H9 (cell line): ENCODE measurements at regions not wholly inside any gene's neighbourhood (a gene's known extent, or its start where the extent isn't known, plus 50 kb on each side); places are given as distances from the start of the nearest gene placed in this dataset.

Experiments
- DNase-seq: peaks from one replicate; pipeline ENCODE4 v3.0.0-alpha.2; 2017
- H2AFZ ChIP-seq: one replicate; pipeline ENCODE4 v1.6.1; 2013; ENCODE audit warnings: mild to moderate bottlenecking, low read length, control low read depth, moderate library complexity
- H2AK5ac ChIP-seq: 2 replicates; pipeline ENCODE4 v1.6.1; 2013; ENCODE audit warnings: low read length, control low read depth, mixed read lengths; ENCODE audit not compliant: insufficient read length
- H2BK120ac ChIP-seq: one replicate; pipeline ENCODE4 v1.6.1; 2013; ENCODE audit warnings: low read depth, mild to moderate bottlenecking, low read length, control low read depth, inconsistent platforms; ENCODE audit not compliant: poor library complexity, severe bottlenecking
- H2BK12ac ChIP-seq: 2 replicates; pipeline ENCODE4 v1.6.1; 2013; ENCODE audit warnings: low read length, control low read depth, mixed read lengths, low read depth; ENCODE audit not compliant: insufficient read length
- H2BK15ac ChIP-seq: 2 replicates; pipeline ENCODE4 v1.6.1; 2013; ENCODE audit warnings: low read depth, low read length, control low read depth
- H2BK20ac ChIP-seq: one replicate; pipeline ENCODE4 v1.6.1; 2013; ENCODE audit warnings: low read depth, mild to moderate bottlenecking, low read length, control low read depth, inconsistent platforms; ENCODE audit not compliant: poor library complexity, severe bottlenecking
- H2BK5ac ChIP-seq: 2 replicates; pipeline ENCODE4 v1.6.1; 2013; ENCODE audit warnings: low read length, control low read depth, mixed read lengths; ENCODE audit not compliant: insufficient read length
- H3K14ac ChIP-seq: 2 replicates; pipeline ENCODE4 v1.6.1; 2013; ENCODE audit warnings: low read length, control low read depth; ENCODE audit not compliant: insufficient read depth
- H3K18ac ChIP-seq: 2 replicates; pipeline ENCODE4 v1.6.1; 2013; ENCODE audit warnings: low read depth, mild to moderate bottlenecking, mixed read lengths, low read length, control low read depth; ENCODE audit not compliant: insufficient read length
- H3K23ac ChIP-seq: 2 replicates; pipeline ENCODE4 v1.6.1; 2013; ENCODE audit warnings: low read length, control low read depth, mixed read lengths, low read depth; ENCODE audit not compliant: insufficient read length
- H3K23me2 ChIP-seq: 2 replicates; pipeline ENCODE4 v1.6.1; 2013; ENCODE audit warnings: low read depth, mild to moderate bottlenecking, mixed read lengths, low read length, control low read depth; ENCODE audit not compliant: insufficient read length, poor library complexity, severe bottlenecking
- H3K27ac ChIP-seq: 2 replicates; pipeline ENCODE4 v1.5.1; 2013; ENCODE audit warnings: low read length, control low read depth, mixed read lengths, low read depth; ENCODE audit not compliant: insufficient read length
- H3K27me3 ChIP-seq: 2 replicates; pipeline ENCODE4 v1.6.1; 2013; ENCODE audit warnings: low read length, control low read depth, inconsistent platforms; ENCODE audit not compliant: insufficient read depth
- H3K4ac ChIP-seq: 2 replicates; pipeline ENCODE4 v1.6.1; 2013; ENCODE audit warnings: low read depth, mild to moderate bottlenecking, control low read depth, inconsistent platforms, low read length, moderate library complexity
- H3K4me1 ChIP-seq: 2 replicates; pipeline ENCODE4 v1.6.1; 2013; ENCODE audit warnings: low read length, control low read depth, inconsistent platforms; ENCODE audit not compliant: insufficient read depth
- H3K4me2 ChIP-seq: 2 replicates; pipeline ENCODE4 v1.6.1; 2013; ENCODE audit warnings: low read length, control low read depth, mixed read lengths; ENCODE audit not compliant: insufficient read length, insufficient read depth
- H3K56ac ChIP-seq: 2 replicates; pipeline ENCODE4 v1.6.1; 2013; ENCODE audit warnings: low read depth, mild to moderate bottlenecking, mixed read lengths, low read length, control low read depth; ENCODE audit not compliant: insufficient read length
- H3K79me1 ChIP-seq: 2 replicates; pipeline ENCODE4 v1.6.1; 2013; ENCODE audit warnings: low read depth, mild to moderate bottlenecking, moderate library complexity, low read length, control low read depth, inconsistent platforms; ENCODE audit not compliant: insufficient read depth, poor library complexity, severe bottlenecking
- H3K79me2 ChIP-seq: 2 replicates; pipeline ENCODE4 v1.6.1; 2013; ENCODE audit warnings: low read length, control low read depth, inconsistent platforms; ENCODE audit not compliant: insufficient read depth
- H3K9ac ChIP-seq: 2 replicates; pipeline ENCODE4 v1.6.1; 2013; ENCODE audit warnings: low read length, control low read depth, mixed read lengths; ENCODE audit not compliant: insufficient read length; ENCODE audit errors: extremely low read depth
- H3K9me3 ChIP-seq: one replicate; pipeline ENCODE4 v1.6.1; 2013; ENCODE audit warnings: low read depth, low read length, inconsistent platforms; ENCODE audit not compliant: control insufficient read depth
- H3T11ph ChIP-seq: one replicate; pipeline ENCODE4 v1.6.1; 2013; ENCODE audit warnings: mild to moderate bottlenecking, low read length, control low read depth, inconsistent platforms
- H4K20me1 ChIP-seq: one replicate; pipeline ENCODE4 v1.6.1; 2013; ENCODE audit not compliant: control insufficient read depth, insufficient read length, insufficient read depth
- H4K5ac ChIP-seq: 2 replicates; pipeline ENCODE4 v1.6.1; 2013; ENCODE audit warnings: low read depth, mild to moderate bottlenecking, mixed read lengths, low read length, control low read depth; ENCODE audit not compliant: insufficient read length
- H4K8ac ChIP-seq: replicated peaks from 2 replicates; pipeline ENCODE4 v1.6.1; 2013; ENCODE audit warnings: low read length, control low read depth, mixed read lengths, low read depth; ENCODE audit not compliant: insufficient read length
- H4K91ac ChIP-seq: 2 replicates; pipeline ENCODE4 v1.6.1; 2013; ENCODE audit warnings: low read depth, mild to moderate bottlenecking, moderate library complexity, mixed read lengths, low read length, control low read depth; ENCODE audit not compliant: insufficient read length
- H3K27ac Mint-ChIP-seq, 3 experiments: 2 replicates in 2 of 3; 3 replicates in 1 of 3; pipeline ENCODE4 v1.8.0; 2020 to 2021; ENCODE audit warnings: mixed read lengths in 3 of 3, mild to moderate bottlenecking in 1 of 3, moderate library complexity in 1 of 3
- H3K27me3 Mint-ChIP-seq: 2 replicates; pipeline ENCODE4 v1.8.0; 2021; ENCODE audit warnings: low read depth, mild to moderate bottlenecking, moderate library complexity, mixed read lengths
- H3K36me3 Mint-ChIP-seq, 3 experiments: 2 replicates in 2 of 3; 3 replicates in 1 of 3; pipeline ENCODE4 v1.8.0; 2020 to 2021; ENCODE audit warnings: low read depth in 3 of 3, mixed read lengths in 3 of 3; ENCODE audit not compliant: insufficient read depth in 1 of 3
- H3K4me1 Mint-ChIP-seq, 2 experiments: 2 replicates each; pipeline ENCODE4 v1.8.0; 2020; ENCODE audit warnings: mixed read lengths in 2 of 2
- H3K4me3 Mint-ChIP-seq, 2 experiments: 2 replicates in 1 of 2; 3 replicates in 1 of 2; pipeline ENCODE4 v1.8.0; 2020 to 2021; ENCODE audit warnings: mild to moderate bottlenecking in 2 of 2, mixed read lengths in 2 of 2, moderate library complexity in 1 of 2
- H3K9me3 Mint-ChIP-seq, 2 experiments: 2 replicates in 1 of 2; 3 replicates in 1 of 2; pipeline ENCODE4 v1.8.0; 2020; ENCODE audit warnings: mild to moderate bottlenecking in 2 of 2, mixed read lengths in 2 of 2, moderate library complexity in 1 of 2
- CTCF ChIP-seq: fragments of 200-600 bp; sonication (generic); conservative IDR thresholded peaks from 3 replicates; pipeline ENCODE4 v1.8.0; 2021; ENCODE audit warnings: antibody characterized with exemption, mild to moderate bottlenecking
- WGBS: extraction: QIAGEN DNeasy Blood & Tissue Kit; methylation state at CpG from one replicate; pipeline ENCODE4 v1.1.7; 2013; ENCODE audit warnings: missing lambda C conversion rate, low lambda C conversion rate, mixed read lengths; ENCODE audit not compliant: insufficient read length; ENCODE audit errors: extremely low coverage; 5-methylcytosine and 5-hydroxymethylcytosine counted together

GRCh38 chr1:69215883-69216282 is 351.8 kb upstream of the LRRC7 start:
- Histone ChIP-seq H4K91ac (no peak overlapping the region), H3K79me1 (no peaks in the 10 kb centered on the region), H3K9ac (no peak overlapping the region), H2BK15ac (no peak overlapping the region), H3K56ac (no peak overlapping the region), H3K79me2 (no peaks in the 10 kb centered on the region), H3K4me2 (no peak overlapping the region), H3K18ac (no peak overlapping the region), H2BK5ac (no peak overlapping the region), H2BK120ac (no peak overlapping the region), H2AK5ac (no peak overlapping the region), H3K27me3 (no peaks in the 10 kb centered on the region), H3K14ac (no peak overlapping the region), H2BK20ac (no peak overlapping the region), H3K27ac (no peak overlapping the region), H4K5ac (no peak overlapping the region), H3K23ac (no peak overlapping the region), H3K4ac (no peak overlapping the region), H3K9me3 (no peaks in the 10 kb centered on the region), H3K23me2 (no peaks in the 10 kb centered on the region), H3K4me1 (no peaks in the 10 kb centered on the region), H2BK12ac (no peak overlapping the region), H4K20me1 (no peaks in the 10 kb centered on the region), H2AFZ (no peak overlapping the region), H3T11ph (no peak overlapping the region), H4K8ac (no peak overlapping the region)
- no peak overlapping the region for H3K27ac Mint-ChIP-seq
- H3K9me3 Mint-ChIP-seq: peaks cover 0 to 5% of the 10 kb centered on the region in 2 experiments; a peak in 2 of 5 replicates
- DNase-seq: no peak
- H3K4me3 Mint-ChIP-seq: no peak overlapping the region
- H3K27me3 Mint-ChIP-seq: no peaks in the 10 kb centered on the region
- no peak for TF ChIP-seq CTCF
- WGBS: no CpG with 5 or more reads among the region's 3 CpGs
- H3K36me3 Mint-ChIP-seq: no peaks in the 10 kb centered on the region
- peaks cover 3% of the 10 kb centered on the region in 2 experiments; a peak in 1 of 4 replicates for H3K4me1 Mint-ChIP-seq
